GM23338 (cell line): ENCODE measurements at regions not wholly inside any gene's neighbourhood (a gene's known extent, or its start where the extent isn't known, plus 50 kb on each side); places are given as distances from the start of the nearest gene placed in this dataset.

Experiments
- ATAC-seq: fragments of 200-7000 bp; cut with Tn5 transposase; 3 replicates; pipeline ENCODE4 v1.9.1; 2020
- DNase-seq: peaks from one replicate; pipeline ENCODE4 v3.0.0-alpha.2; 2015; ENCODE audit warnings: low spot score
- H2AFZ ChIP-seq: fragments of 200-600 bp; sonication (generic); 2 replicates; pipeline ENCODE4 v1.8.0; 2016; ENCODE audit warnings: antibody characterized with exemption, mild to moderate bottlenecking, moderate library complexity
- H3F3A ChIP-seq: fragments of 200-600 bp; sonication (generic); replicated peaks from 2 replicates; pipeline ENCODE4 v1.8.0; 2017; ENCODE audit warnings: antibody characterized with exemption, mixed run types, low read depth
- H3K27ac ChIP-seq: fragments of 200-600 bp; sonication (generic); 2 replicates; pipeline ENCODE4 v1.6.1; 2016; ENCODE audit warnings: low read depth
- H3K27me3 ChIP-seq: fragments of 200-600 bp; sonication (generic); 2 replicates; pipeline ENCODE4 v1.8.0; 2016; ENCODE audit warnings: mild to moderate bottlenecking, mixed run types, moderate library complexity; ENCODE audit not compliant: insufficient read depth
- H3K36me3 ChIP-seq: fragments of 200-600 bp; sonication (generic); 2 replicates; pipeline ENCODE4 v1.8.0; 2016; ENCODE audit warnings: mild to moderate bottlenecking; ENCODE audit not compliant: insufficient read depth
- H3K4me1 ChIP-seq: fragments of 200-600 bp; sonication (generic); 2 replicates; pipeline ENCODE4 v1.8.0; 2016; ENCODE audit warnings: mild to moderate bottlenecking, moderate library complexity; ENCODE audit not compliant: insufficient read depth
- H3K4me2 ChIP-seq: fragments of 200-600 bp; sonication (generic); 2 replicates; pipeline ENCODE4 v1.7.1; 2017; ENCODE audit warnings: mixed run types
- H3K4me3 ChIP-seq: fragments of 200-600 bp; sonication (generic); 2 replicates; pipeline ENCODE4 v1.6.1; 2016; ENCODE audit warnings: mixed run types
- H3K79me2 ChIP-seq: fragments of 200-600 bp; sonication (generic); replicated peaks from 2 replicates; pipeline ENCODE4 v1.8.0; 2017; ENCODE audit warnings: mild to moderate bottlenecking; ENCODE audit not compliant: insufficient read depth
- H3K9me2 ChIP-seq: fragments of 200-600 bp; sonication (generic); 2 replicates; pipeline ENCODE4 v1.8.0; 2017; ENCODE audit not compliant: insufficient read depth
- H4K20me1 ChIP-seq: fragments of 200-600 bp; sonication (generic); replicated peaks from 2 replicates; pipeline ENCODE4 v1.8.0; 2017; ENCODE audit warnings: mild to moderate bottlenecking; ENCODE audit not compliant: insufficient read depth
- H3K27ac Mint-ChIP-seq: 2 replicates; pipeline ENCODE4 v1.8.0; 2020; ENCODE audit warnings: inconsistent platforms, mild to moderate bottlenecking, moderate library complexity, mixed read lengths
- H3K27me3 Mint-ChIP-seq: 3 replicates; pipeline ENCODE4 v1.8.0; 2022; ENCODE audit warnings: low read depth, mild to moderate bottlenecking, moderate library complexity, mixed read lengths, inconsistent platforms; ENCODE audit not compliant: insufficient read depth, poor library complexity
- H3K36me3 Mint-ChIP-seq: 3 replicates; pipeline ENCODE4 v1.8.0; 2021; ENCODE audit warnings: low read depth, mild to moderate bottlenecking, inconsistent platforms, moderate library complexity, mixed read lengths
- H3K4me1 Mint-ChIP-seq: 3 replicates; pipeline ENCODE4 v1.8.0; 2020; ENCODE audit warnings: mild to moderate bottlenecking, inconsistent platforms, mixed read lengths
- H3K4me3 Mint-ChIP-seq: 3 replicates; pipeline ENCODE4 v1.8.0; 2021; ENCODE audit warnings: moderate library complexity, mild to moderate bottlenecking, inconsistent platforms, mixed read lengths
- H3K9me3 Mint-ChIP-seq: 3 replicates; pipeline ENCODE4 v1.8.0; 2020; ENCODE audit warnings: moderate library complexity, mild to moderate bottlenecking, inconsistent platforms, mixed read lengths
- CREB1 ChIP-seq: fragments of 250-450 bp; sonication (Bioruptor Pico); IDR thresholded peaks from 2 replicates; pipeline ENCODE4 v1.5.0; 2020; ENCODE audit warnings: low read depth, mild to moderate bottlenecking, moderate library complexity
- EZH2 ChIP-seq: fragments of 200-600 bp; sonication (generic); IDR thresholded peaks from one replicate; pipeline ENCODE4 v1.8.0; 2017; ENCODE audit warnings: antibody characterized with exemption, mild to moderate bottlenecking, low read depth; ENCODE audit not compliant: unreplicated experiment
- EZH2phosphoT487 ChIP-seq: fragments of 200-600 bp; sonication (generic); IDR thresholded peaks from one replicate; pipeline ENCODE4 v1.8.1; 2018; ENCODE audit warnings: antibody characterized with exemption; ENCODE audit not compliant: unreplicated experiment
- JUNB ChIP-seq: IDR thresholded peaks from one replicate; pipeline ENCODE4 v1.6.1; 2016; ENCODE audit warnings: antibody characterized with exemption; ENCODE audit not compliant: unreplicated experiment
- NANOG ChIP-seq: IDR thresholded peaks from 2 replicates; pipeline ENCODE4 v1.6.1; 2016; ENCODE audit warnings: antibody characterized with exemption, borderline replicate concordance
- POLR2AphosphoS5 ChIP-seq: IDR thresholded peaks from 2 replicates; pipeline ENCODE4 v1.6.1; 2016; ENCODE audit warnings: antibody characterized with exemption, low read depth
- STAT1 ChIP-seq: IDR thresholded peaks from one replicate; pipeline ENCODE4 v1.6.1; 2016; ENCODE audit warnings: antibody characterized with exemption; ENCODE audit not compliant: unreplicated experiment
- ZNF114 ChIP-seq: fragments of 250-450 bp; sonication (Bioruptor Pico); IDR thresholded peaks from 2 replicates; pipeline ENCODE4 v1.5.0; 2020; ENCODE audit warnings: mild to moderate bottlenecking, moderate library complexity
- ZNF331 ChIP-seq: fragments of 250-450 bp; sonication (Bioruptor Pico); IDR thresholded peaks from 2 replicates; pipeline ENCODE4 v1.5.0; 2020; ENCODE audit warnings: low read depth, mild to moderate bottlenecking, moderate library complexity
- TF ChIP-seq, protein P1 (sequence below): IDR thresholded peaks from 2 replicates; pipeline ENCODE4 v1.6.1; 2016; ENCODE audit warnings: antibody characterized with exemption
- TF ChIP-seq, protein P2 (sequence below): fragments of 250-450 bp; sonication (Bioruptor Pico); IDR thresholded peaks from 2 replicates; pipeline ENCODE4 v1.5.0; 2020; ENCODE audit warnings: mild to moderate bottlenecking, moderate library complexity
- TF ChIP-seq, protein P3 (sequence below), 2 experiments: fragments of 200-600 bp in 1 of 2; sonication (generic) in 1 of 2; conservative IDR thresholded peaks; 2 replicates each; pipeline versions ENCODE4 v1.5.1 to v1.6.1; 2016 to 2017; ENCODE audit warnings: antibody characterized with exemption in 2 of 2, low read depth in 2 of 2, mild to moderate bottlenecking in 2 of 2, moderate library complexity in 1 of 2
- TF ChIP-seq, protein P4 (sequence below): IDR thresholded peaks from one replicate; pipeline ENCODE4 v1.6.1; 2018; ENCODE audit warnings: antibody characterized with exemption; ENCODE audit not compliant: unreplicated experiment

DNA sequence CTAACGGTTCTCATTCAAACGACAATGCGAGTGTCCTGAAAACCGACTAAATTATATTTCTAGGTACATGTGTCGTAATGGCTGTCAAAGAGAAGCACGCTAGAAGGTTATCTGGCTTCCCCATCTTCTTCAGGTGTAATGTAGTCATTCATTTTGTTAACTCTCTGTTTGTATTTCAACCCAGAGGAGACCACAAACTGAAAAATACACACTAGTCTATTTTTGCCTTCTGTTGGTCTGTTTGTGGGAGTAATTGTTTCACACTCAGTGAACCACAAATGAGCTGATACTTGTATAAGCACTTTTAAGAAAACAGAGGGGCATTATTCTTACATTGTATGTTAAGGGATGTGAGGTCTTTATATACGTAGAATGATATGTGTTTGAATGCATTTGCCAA is 305.9 kb downstream of the GATA3 start (continued):
- TF ChIP-seq, protein P1, sequence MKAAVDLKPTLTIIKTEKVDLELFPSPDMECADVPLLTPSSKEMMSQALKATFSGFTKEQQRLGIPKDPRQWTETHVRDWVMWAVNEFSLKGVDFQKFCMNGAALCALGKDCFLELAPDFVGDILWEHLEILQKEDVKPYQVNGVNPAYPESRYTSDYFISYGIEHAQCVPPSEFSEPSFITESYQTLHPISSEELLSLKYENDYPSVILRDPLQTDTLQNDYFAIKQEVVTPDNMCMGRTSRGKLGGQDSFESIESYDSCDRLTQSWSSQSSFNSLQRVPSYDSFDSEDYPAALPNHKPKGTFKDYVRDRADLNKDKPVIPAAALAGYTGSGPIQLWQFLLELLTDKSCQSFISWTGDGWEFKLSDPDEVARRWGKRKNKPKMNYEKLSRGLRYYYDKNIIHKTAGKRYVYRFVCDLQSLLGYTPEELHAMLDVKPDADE: no peak

DNA sequence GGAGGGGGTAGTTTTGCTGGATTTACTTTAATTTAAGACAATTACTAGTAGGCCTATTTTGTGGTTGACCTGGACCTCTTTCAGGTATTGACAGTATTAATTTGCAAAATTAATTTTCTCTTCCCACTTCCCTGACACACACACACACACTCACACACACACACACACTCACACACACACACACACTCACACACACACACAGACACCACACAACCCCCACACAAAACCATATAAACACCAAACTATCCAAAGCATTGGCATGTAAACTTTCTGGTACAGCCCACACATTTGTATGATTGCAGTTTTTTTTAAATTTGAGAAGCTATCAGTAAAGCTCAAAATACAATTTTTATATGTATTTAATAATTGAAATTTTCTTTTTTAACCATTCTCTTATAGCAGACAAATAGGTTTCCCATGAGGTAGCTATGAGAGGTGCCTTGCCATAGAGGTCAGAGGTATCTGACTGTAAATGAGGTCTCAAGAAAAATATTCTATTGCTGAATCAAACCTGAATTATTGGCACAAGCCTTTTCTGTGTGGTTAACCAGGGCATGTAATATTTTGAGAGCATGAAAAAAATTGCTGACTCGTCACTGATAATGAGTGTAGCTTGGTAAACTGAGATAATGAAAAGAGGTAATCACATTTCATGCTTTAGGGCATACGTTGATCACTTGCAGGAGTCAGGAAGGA is 306.5 kb downstream of the GATA3 start:
- DNase-seq (no peak), ATAC-seq (no peak)
- Histone ChIP-seq H3K27me3 (no peaks in the 10 kb centered on the region), H3K9me2 (no peaks in the 10 kb centered on the region), H4K20me1 (no peaks in the 10 kb centered on the region), H3K79me2 (no peaks in the 10 kb centered on the region), H3K4me1 (no peaks in the 10 kb centered on the region), H3K4me3 (no peak overlapping the region), H2AFZ (0 out of 2 replicates have a peak overlapping the region, but pooled peaks have one; percentile 10), H3K27ac (no peak overlapping the region), H3F3A (no peaks in the 10 kb centered on the region), H3K4me2 (no peak overlapping the region), H3K36me3 (no peaks in the 10 kb centered on the region)
- Mint-ChIP-seq H3K36me3 (no peaks in the 10 kb centered on the region), H3K27ac (no peak overlapping the region), H3K27me3 (peaks cover 2% of the 10 kb centered on the region), H3K4me3 (no peak overlapping the region), H3K4me1 (no peaks in the 10 kb centered on the region), H3K9me3 (no peaks in the 10 kb centered on the region)
- TF ChIP-seq JUNB (no peak), EZH2 (no peak), CREB1 (CRISPR knock-in tag) (no peak), STAT1 (no peak), ZNF331 (CRISPR knock-in tag) (no peak), NANOG (no peak), POLR2AphosphoS5 (no peak), EZH2phosphoT487 (no peak), ZNF114 (no peak)
- TF ChIP-seq, protein P2, sequence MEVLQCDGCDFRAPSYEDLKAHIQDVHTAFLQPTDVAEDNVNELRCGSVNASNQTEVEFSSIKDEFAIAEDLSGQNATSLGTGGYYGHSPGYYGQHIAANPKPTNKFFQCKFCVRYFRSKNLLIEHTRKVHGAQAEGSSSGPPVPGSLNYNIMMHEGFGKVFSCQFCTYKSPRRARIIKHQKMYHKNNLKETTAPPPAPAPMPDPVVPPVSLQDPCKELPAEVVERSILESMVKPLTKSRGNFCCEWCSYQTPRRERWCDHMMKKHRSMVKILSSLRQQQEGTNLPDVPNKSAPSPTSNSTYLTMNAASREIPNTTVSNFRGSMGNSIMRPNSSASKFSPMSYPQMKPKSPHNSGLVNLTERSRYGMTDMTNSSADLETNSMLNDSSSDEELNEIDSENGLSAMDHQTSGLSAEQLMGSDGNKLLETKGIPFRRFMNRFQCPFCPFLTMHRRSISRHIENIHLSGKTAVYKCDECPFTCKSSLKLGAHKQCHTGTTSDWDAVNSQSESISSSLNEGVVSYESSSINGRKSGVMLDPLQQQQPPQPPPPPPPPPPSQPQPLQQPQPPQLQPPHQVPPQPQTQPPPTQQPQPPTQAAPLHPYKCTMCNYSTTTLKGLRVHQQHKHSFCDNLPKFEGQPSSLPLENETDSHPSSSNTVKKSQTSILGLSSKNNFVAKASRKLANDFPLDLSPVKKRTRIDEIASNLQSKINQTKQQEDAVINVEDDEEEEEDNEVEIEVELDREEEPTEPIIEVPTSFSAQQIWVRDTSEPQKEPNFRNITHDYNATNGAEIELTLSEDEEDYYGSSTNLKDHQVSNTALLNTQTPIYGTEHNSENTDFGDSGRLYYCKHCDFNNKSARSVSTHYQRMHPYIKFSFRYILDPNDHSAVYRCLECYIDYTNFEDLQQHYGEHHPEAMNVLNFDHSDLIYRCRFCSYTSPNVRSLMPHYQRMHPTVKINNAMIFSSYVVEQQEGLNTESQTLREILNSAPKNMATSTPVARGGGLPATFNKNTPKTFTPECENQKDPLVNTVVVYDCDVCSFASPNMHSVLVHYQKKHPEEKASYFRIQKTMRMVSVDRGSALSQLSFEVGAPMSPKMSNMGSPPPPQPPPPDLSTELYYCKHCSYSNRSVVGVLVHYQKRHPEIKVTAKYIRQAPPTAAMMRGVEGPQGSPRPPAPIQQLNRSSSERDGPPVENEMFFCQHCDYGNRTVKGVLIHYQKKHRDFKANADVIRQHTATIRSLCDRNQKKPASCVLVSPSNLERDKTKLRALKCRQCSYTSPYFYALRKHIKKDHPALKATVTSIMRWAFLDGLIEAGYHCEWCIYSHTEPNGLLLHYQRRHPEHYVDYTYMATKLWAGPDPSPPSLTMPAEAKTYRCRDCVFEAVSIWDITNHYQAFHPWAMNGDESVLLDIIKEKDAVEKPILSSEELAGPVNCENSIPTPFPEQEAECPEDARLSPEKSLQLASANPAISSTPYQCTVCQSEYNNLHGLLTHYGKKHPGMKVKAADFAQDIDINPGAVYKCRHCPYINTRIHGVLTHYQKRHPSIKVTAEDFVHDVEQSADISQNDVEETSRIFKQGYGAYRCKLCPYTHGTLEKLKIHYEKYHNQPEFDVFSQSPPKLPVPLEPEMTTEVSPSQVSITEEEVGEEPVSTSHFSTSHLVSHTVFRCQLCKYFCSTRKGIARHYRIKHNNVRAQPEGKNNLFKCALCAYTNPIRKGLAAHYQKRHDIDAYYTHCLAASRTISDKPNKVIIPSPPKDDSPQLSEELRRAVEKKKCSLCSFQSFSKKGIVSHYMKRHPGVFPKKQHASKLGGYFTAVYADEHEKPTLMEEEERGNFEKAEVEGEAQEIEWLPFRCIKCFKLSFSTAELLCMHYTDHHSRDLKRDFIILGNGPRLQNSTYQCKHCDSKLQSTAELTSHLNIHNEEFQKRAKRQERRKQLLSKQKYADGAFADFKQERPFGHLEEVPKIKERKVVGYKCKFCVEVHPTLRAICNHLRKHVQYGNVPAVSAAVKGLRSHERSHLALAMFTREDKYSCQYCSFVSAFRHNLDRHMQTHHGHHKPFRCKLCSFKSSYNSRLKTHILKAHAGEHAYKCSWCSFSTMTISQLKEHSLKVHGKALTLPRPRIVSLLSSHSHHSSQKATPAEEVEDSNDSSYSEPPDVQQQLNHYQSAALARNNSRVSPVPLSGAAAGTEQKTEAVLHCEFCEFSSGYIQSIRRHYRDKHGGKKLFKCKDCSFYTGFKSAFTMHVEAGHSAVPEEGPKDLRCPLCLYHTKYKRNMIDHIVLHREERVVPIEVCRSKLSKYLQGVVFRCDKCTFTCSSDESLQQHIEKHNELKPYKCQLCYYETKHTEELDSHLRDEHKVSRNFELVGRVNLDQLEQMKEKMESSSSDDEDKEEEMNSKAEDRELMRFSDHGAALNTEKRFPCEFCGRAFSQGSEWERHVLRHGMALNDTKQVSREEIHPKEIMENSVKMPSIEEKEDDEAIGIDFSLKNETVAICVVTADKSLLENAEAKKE: no peak
- TF ChIP-seq, protein P3, sequence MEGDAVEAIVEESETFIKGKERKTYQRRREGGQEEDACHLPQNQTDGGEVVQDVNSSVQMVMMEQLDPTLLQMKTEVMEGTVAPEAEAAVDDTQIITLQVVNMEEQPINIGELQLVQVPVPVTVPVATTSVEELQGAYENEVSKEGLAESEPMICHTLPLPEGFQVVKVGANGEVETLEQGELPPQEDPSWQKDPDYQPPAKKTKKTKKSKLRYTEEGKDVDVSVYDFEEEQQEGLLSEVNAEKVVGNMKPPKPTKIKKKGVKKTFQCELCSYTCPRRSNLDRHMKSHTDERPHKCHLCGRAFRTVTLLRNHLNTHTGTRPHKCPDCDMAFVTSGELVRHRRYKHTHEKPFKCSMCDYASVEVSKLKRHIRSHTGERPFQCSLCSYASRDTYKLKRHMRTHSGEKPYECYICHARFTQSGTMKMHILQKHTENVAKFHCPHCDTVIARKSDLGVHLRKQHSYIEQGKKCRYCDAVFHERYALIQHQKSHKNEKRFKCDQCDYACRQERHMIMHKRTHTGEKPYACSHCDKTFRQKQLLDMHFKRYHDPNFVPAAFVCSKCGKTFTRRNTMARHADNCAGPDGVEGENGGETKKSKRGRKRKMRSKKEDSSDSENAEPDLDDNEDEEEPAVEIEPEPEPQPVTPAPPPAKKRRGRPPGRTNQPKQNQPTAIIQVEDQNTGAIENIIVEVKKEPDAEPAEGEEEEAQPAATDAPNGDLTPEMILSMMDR (conservative IDR thresholded peaks at IDR 0.05; ENCODE audit: low read depth in 2 of 2): no peak
- TF ChIP-seq, protein P4, sequence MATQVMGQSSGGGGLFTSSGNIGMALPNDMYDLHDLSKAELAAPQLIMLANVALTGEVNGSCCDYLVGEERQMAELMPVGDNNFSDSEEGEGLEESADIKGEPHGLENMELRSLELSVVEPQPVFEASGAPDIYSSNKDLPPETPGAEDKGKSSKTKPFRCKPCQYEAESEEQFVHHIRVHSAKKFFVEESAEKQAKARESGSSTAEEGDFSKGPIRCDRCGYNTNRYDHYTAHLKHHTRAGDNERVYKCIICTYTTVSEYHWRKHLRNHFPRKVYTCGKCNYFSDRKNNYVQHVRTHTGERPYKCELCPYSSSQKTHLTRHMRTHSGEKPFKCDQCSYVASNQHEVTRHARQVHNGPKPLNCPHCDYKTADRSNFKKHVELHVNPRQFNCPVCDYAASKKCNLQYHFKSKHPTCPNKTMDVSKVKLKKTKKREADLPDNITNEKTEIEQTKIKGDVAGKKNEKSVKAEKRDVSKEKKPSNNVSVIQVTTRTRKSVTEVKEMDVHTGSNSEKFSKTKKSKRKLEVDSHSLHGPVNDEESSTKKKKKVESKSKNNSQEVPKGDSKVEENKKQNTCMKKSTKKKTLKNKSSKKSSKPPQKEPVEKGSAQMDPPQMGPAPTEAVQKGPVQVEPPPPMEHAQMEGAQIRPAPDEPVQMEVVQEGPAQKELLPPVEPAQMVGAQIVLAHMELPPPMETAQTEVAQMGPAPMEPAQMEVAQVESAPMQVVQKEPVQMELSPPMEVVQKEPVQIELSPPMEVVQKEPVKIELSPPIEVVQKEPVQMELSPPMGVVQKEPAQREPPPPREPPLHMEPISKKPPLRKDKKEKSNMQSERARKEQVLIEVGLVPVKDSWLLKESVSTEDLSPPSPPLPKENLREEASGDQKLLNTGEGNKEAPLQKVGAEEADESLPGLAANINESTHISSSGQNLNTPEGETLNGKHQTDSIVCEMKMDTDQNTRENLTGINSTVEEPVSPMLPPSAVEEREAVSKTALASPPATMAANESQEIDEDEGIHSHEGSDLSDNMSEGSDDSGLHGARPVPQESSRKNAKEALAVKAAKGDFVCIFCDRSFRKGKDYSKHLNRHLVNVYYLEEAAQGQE: no peak
